OCI-LY1 (cell line): ENCODE measurements at regions not wholly inside any gene's neighbourhood (a gene's known extent, or its start where the extent isn't known, plus 50 kb on each side); places are given as distances from the start of the nearest gene placed in this dataset.

Experiments used
- CTCF ChIP-seq: fragments of 200-600 bp; sonication (generic), shearing (Covaris generic); IDR thresholded peaks from 2 replicates; pipeline ENCODE4 v1.5.1; 2017; ENCODE audit warnings: mild to moderate bottlenecking, antibody characterized with exemption, low read length, moderate library complexity, mixed read lengths
- EZH2 ChIP-seq: fragments of 200-600 bp; sonication (generic), shearing (Covaris generic); IDR thresholded peaks from 2 replicates; pipeline ENCODE4 v1.8.0; 2017; ENCODE audit warnings: borderline replicate concordance, mixed run types, mild to moderate bottlenecking, antibody characterized with exemption, low read length, moderate library complexity, mixed read lengths

GRCh38 chr2:144989579-144990270 lies 469.8 kb upstream of the ZEB2 start:
- TF ChIP-seq CTCF (no peak), EZH2 (no peak)
